ENCODE measurements at regions not wholly inside any gene's neighbourhood (a gene's known extent, or its start where the extent isn't known, plus 50 kb on each side); places are given as distances from the start of the nearest gene placed in this dataset.

DNA sequence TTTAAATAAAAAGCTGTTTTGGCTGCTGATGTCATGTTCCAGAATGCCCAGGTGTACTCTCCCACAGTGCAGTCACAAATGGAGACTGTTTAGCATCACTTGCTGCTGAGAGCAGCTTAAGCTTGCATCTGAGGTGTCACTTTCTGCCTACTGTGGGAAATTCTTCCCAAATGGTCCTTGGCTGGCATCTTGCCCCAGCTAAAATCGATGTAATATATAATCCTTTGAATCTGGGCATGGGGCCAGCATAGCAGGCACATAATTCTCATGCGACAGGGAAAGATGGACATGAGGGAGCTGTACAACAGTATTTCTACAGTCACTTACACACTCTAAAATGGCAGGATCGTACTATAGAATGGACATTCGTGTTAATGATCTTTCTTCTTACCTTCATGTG is 144.3 kb downstream of the MACIR start:
- no peak overlapping the region for H3K4me3 ChIP-seq (ENCODE audit: insufficient read depth in 1 of 2, low read depth in 1 of 2, low read length in 2 of 2)
- no peak overlapping the region for H2BK5ac ChIP-seq (ENCODE audit: low read depth, low read length, poor library complexity, severe bottlenecking)
- no peak overlapping the region for H2AK5ac ChIP-seq (ENCODE audit: low read length, severe bottlenecking)
- no peaks in the 10 kb centered on the region for H3K27me3 ChIP-seq (ENCODE audit: control insufficient read depth in 1 of 2, insufficient read depth in 1 of 2, low read length in 2 of 2)
- no peaks in the 10 kb centered on the region for H3K79me1 ChIP-seq (replicated peaks; ENCODE audit: low read length, poor library complexity, severe bottlenecking)
- no peak overlapping the region for H3K18ac ChIP-seq (ENCODE audit: low read depth in 1 of 2, low read length in 2 of 2)
- no peak overlapping the region for H2BK120ac ChIP-seq (ENCODE audit: low read depth, low read length)
- H2BK12ac ChIP-seq (ENCODE audit: low read length in 2 of 2) = no peak overlapping the region
- no peak overlapping the region for H4K8ac ChIP-seq (ENCODE audit: low read length)
- 92% methylated on average over 3 of the region's 4 CpGs for WGBS
- H3K36me3 ChIP-seq (ENCODE audit: control insufficient read depth in 1 of 2, insufficient read depth in 2 of 2, low read depth in 1 of 2, low read length in 2 of 2) = no peaks in the 10 kb centered on the region
- H3K4ac ChIP-seq (ENCODE audit: low read depth in 1 of 2, low read length in 2 of 2) = no peak overlapping the region
- no peak overlapping the region for H2AFZ ChIP-seq (ENCODE audit: low read depth, low read length)
- H3K9me3 ChIP-seq (ENCODE audit: control insufficient read depth, low read length) = no peaks in the 10 kb centered on the region
- no peak overlapping the region for H4K91ac ChIP-seq (ENCODE audit: low read length)
- H3K4me1 ChIP-seq (ENCODE audit: control insufficient read depth, insufficient read depth, low read depth, low read length) = no peaks in the 10 kb centered on the region
- H3K14ac ChIP-seq (ENCODE audit: low read length in 2 of 2) = no peak overlapping the region
- H3K23ac ChIP-seq (ENCODE audit: low read length in 2 of 2) = no peak overlapping the region
- DNase-seq = no peak
- H3K9ac ChIP-seq (ENCODE audit: low read length) = no peak overlapping the region
- no peak overlapping the region for H3K4me2 ChIP-seq (ENCODE audit: low read length, poor library complexity, severe bottlenecking)
- no peak overlapping the region for H2BK15ac ChIP-seq (ENCODE audit: low read depth, poor library complexity, severe bottlenecking)
- H3K27ac ChIP-seq (ENCODE audit: low read length, poor library complexity, severe bottlenecking) = no peak overlapping the region

DNA sequence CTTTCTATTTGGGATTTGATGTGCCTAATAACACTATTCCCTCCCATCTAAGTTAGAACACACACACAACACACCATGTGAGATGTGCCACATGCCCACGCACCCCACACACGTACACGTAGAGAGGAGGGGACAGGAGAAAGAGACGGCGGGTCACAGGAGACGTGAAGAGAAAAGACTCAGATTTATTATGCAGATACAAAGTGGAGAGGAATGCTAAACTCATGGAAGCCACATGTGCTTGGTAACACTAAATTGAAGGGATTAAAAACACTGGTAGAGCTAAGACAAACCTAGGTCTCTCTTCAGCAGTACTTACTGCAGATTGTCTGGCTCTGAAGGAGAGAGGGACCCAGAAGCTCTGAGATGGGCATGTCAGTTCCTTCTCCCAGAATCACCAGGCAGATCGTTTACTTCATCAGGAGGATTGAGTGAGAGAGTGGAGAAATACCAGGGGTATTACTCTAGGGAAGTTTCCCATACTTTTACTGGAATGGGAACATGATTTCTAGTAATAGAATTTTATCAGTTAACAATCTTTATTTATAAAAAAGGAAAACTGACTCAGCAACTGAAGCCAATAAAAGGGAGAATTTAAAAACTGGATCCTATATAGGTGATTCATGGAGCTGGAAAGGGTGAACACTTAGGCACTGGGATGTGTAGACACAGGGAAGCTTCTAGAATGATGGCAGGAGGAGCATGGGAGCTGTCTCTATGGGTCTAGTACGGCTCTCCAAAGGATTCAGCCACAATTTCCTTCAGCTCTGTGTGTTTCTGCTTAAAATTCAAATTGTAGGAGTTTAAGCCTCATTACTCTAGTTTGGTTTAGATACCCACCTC is 139.4 kb downstream of the MACIR start:
- DNase-seq = peak; percentile 28
- Histone ChIP-seq H3K36me3 (ENCODE audit: control insufficient read depth in 1 of 2, insufficient read depth in 2 of 2, low read depth in 1 of 2, low read length in 2 of 2) (no peaks in the 10 kb centered on the region), H3K4me3 (ENCODE audit: insufficient read depth in 1 of 2, low read depth in 1 of 2, low read length in 2 of 2) (peak overlapping the region in 1 of 2 experiments; percentile 49), H3K4me1 (ENCODE audit: control insufficient read depth, insufficient read depth, low read depth, low read length) (no peaks in the 10 kb centered on the region), H2AK5ac (ENCODE audit: low read length, severe bottlenecking) (no peak overlapping the region), H3K79me1 (replicated peaks; ENCODE audit: low read length, poor library complexity, severe bottlenecking) (no peaks in the 10 kb centered on the region), H3K4me2 (ENCODE audit: low read length, poor library complexity, severe bottlenecking) (no peak overlapping the region), H3K27ac (ENCODE audit: low read length, poor library complexity, severe bottlenecking) (no peak overlapping the region), H4K8ac (ENCODE audit: low read length) (no peak overlapping the region), H4K91ac (ENCODE audit: low read length) (no peak overlapping the region), H3K27me3 (ENCODE audit: control insufficient read depth in 1 of 2, insufficient read depth in 1 of 2, low read length in 2 of 2) (no peaks in the 10 kb centered on the region), H3K9me3 (ENCODE audit: control insufficient read depth, low read length) (no peaks in the 10 kb centered on the region), H3K23ac (ENCODE audit: low read length in 2 of 2) (no peak overlapping the region), H3K9ac (ENCODE audit: low read length) (peak overlapping the region; percentile 5), H2AFZ (ENCODE audit: low read depth, low read length) (no peak overlapping the region), H3K14ac (ENCODE audit: low read length in 2 of 2) (no peak overlapping the region), H2BK12ac (ENCODE audit: low read length in 2 of 2) (no peak overlapping the region), H2BK5ac (ENCODE audit: low read depth, low read length, poor library complexity, severe bottlenecking) (no peak overlapping the region), H2BK15ac (ENCODE audit: low read depth, poor library complexity, severe bottlenecking) (no peak overlapping the region), H3K18ac (ENCODE audit: low read depth in 1 of 2, low read length in 2 of 2) (no peak overlapping the region), H3K4ac (ENCODE audit: low read depth in 1 of 2, low read length in 2 of 2) (no peak overlapping the region), H2BK120ac (ENCODE audit: low read depth, low read length) (no peak overlapping the region)
- WGBS = 96% methylated on average over 7 of the region's 8 CpGs

DNA sequence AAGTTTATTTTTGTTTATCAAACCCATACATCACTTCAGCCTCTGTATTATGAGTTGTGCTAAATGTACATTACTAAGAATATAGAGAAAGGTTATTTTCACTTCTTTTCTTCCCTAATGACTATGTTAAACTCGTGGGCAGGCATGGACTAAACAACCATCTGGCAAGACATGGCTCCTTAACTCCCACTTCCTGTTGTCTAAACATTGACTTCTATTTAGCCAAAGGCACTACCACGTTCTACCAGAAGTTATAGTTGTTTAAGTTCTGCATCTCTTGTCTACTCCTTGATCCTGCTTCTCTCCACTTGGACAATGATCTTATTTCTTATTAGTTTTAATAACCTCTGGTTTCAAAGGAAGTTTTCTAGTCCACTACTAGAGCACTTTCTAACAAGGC is 136.1 kb downstream of the MACIR start:
- Histone ChIP-seq H3K79me1 (replicated peaks; ENCODE audit: low read length, poor library complexity, severe bottlenecking) (no peaks in the 10 kb centered on the region), H3K4me3 (ENCODE audit: insufficient read depth in 1 of 2, low read depth in 1 of 2, low read length in 2 of 2) (no peak overlapping the region), H3K23ac (ENCODE audit: low read length in 2 of 2) (no peak overlapping the region), H4K91ac (ENCODE audit: low read length) (no peak overlapping the region), H3K4ac (ENCODE audit: low read depth in 1 of 2, low read length in 2 of 2) (no peak overlapping the region), H3K4me1 (ENCODE audit: control insufficient read depth, insufficient read depth, low read depth, low read length) (no peaks in the 10 kb centered on the region), H3K14ac (ENCODE audit: low read length in 2 of 2) (no peak overlapping the region), H2BK120ac (ENCODE audit: low read depth, low read length) (no peak overlapping the region), H2AK5ac (ENCODE audit: low read length, severe bottlenecking) (no peak overlapping the region), H4K8ac (ENCODE audit: low read length) (no peak overlapping the region), H2BK5ac (ENCODE audit: low read depth, low read length, poor library complexity, severe bottlenecking) (no peak overlapping the region), H3K9me3 (ENCODE audit: control insufficient read depth, low read length) (no peaks in the 10 kb centered on the region), H2AFZ (ENCODE audit: low read depth, low read length) (no peak overlapping the region), H2BK12ac (ENCODE audit: low read length in 2 of 2) (no peak overlapping the region), H3K27ac (ENCODE audit: low read length, poor library complexity, severe bottlenecking) (no peak overlapping the region), H3K9ac (ENCODE audit: low read length) (no peak overlapping the region), H3K18ac (ENCODE audit: low read depth in 1 of 2, low read length in 2 of 2) (no peak overlapping the region), H3K36me3 (ENCODE audit: control insufficient read depth in 1 of 2, insufficient read depth in 2 of 2, low read depth in 1 of 2, low read length in 2 of 2) (no peaks in the 10 kb centered on the region), H3K4me2 (ENCODE audit: low read length, poor library complexity, severe bottlenecking) (no peak overlapping the region), H2BK15ac (ENCODE audit: low read depth, poor library complexity, severe bottlenecking) (no peak overlapping the region), H3K27me3 (ENCODE audit: control insufficient read depth in 1 of 2, insufficient read depth in 1 of 2, low read length in 2 of 2) (no peaks in the 10 kb centered on the region)
- DNase-seq = peak; percentile 37
- 42% methylated on average over 2 of the region's 2 CpGs for WGBS

DNA sequence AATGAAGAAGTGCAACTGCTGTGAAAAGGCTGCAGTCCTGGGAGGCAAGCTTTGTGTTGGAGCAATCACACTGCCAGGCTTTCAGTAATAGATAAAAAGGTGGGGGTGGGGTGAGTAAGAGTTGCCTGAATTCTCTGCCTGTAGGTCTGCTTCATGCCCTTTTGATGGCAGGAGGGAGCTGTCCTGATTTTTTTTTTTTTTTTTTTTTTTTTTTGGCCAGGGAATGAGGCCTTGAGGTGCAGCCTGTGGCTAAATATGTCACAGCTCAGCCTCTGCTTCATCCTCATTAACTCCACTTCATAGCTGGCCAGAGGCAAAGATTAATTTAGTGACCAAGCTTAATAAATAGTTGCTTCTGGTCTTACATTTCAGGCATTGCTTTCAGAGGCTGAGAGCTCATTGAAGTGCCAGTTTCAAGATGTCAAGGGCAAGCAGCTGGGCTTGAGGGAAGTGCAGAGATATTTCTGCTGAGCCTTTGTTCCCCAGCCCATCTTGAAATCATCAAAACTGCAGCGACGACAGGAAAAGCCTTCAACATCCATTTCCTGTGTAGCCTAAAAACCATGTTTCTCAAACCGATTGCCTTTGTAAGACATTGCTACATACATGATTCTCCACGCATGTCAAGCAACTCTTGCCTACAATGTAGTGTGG is 134.7 kb downstream of the MACIR start:
- Histone ChIP-seq H3K9ac (ENCODE audit: low read length) (no peak overlapping the region), H2BK5ac (ENCODE audit: low read depth, low read length, poor library complexity, severe bottlenecking) (no peak overlapping the region), H3K4ac (ENCODE audit: low read depth in 1 of 2, low read length in 2 of 2) (no peak overlapping the region), H4K91ac (ENCODE audit: low read length) (no peak overlapping the region), H3K9me3 (ENCODE audit: control insufficient read depth, low read length) (no peaks in the 10 kb centered on the region), H3K79me1 (replicated peaks; ENCODE audit: low read length, poor library complexity, severe bottlenecking) (no peaks in the 10 kb centered on the region), H3K4me3 (ENCODE audit: insufficient read depth in 1 of 2, low read depth in 1 of 2, low read length in 2 of 2) (no peak overlapping the region), H3K27me3 (ENCODE audit: control insufficient read depth in 1 of 2, insufficient read depth in 1 of 2, low read length in 2 of 2) (no peaks in the 10 kb centered on the region), H3K14ac (ENCODE audit: low read length in 2 of 2) (no peak overlapping the region), H3K36me3 (ENCODE audit: control insufficient read depth in 1 of 2, insufficient read depth in 2 of 2, low read depth in 1 of 2, low read length in 2 of 2) (no peaks in the 10 kb centered on the region), H3K18ac (ENCODE audit: low read depth in 1 of 2, low read length in 2 of 2) (no peak overlapping the region), H2BK12ac (ENCODE audit: low read length in 2 of 2) (peak overlapping the region in 1 of 2 experiments; percentile 42), H3K4me2 (ENCODE audit: low read length, poor library complexity, severe bottlenecking) (no peak overlapping the region), H3K23ac (ENCODE audit: low read length in 2 of 2) (no peak overlapping the region), H2AFZ (ENCODE audit: low read depth, low read length) (no peak overlapping the region), H2AK5ac (ENCODE audit: low read length, severe bottlenecking) (no peak overlapping the region), H4K8ac (ENCODE audit: low read length) (no peak overlapping the region), H3K4me1 (ENCODE audit: control insufficient read depth, insufficient read depth, low read depth, low read length) (no peaks in the 10 kb centered on the region), H3K27ac (ENCODE audit: low read length, poor library complexity, severe bottlenecking) (no peak overlapping the region), H2BK120ac (ENCODE audit: low read depth, low read length) (no peak overlapping the region), H2BK15ac (ENCODE audit: low read depth, poor library complexity, severe bottlenecking) (no peak overlapping the region)
- WGBS = 0% methylated on average over 2 of the region's 4 CpGs
- DNase-seq = peak; percentile 55
